GM19395 (cell line): ENCODE measurements at regions not wholly inside any gene's neighbourhood (a gene's known extent, or its start where the extent isn't known, plus 50 kb on each side); places are given as distances from the start of the nearest gene placed in this dataset.
A peak's percentile ranks its signal among the peaks of the same experiment; 100 is the strongest.

Experiments used
- ATAC-seq: cut with Tn5 transposase; IDR thresholded peaks from one replicate; pipeline ENCODE4 v1.9.1; 2021; ENCODE audit warnings: mild to moderate bottlenecking, moderate library complexity; ENCODE audit not compliant: unreplicated experiment

- ATAC-seq, result no peak
Measured at GRCh38 chr7:12517451-12517850, 53.1 kb upstream of the SCIN start.

GRCh38 chr7:12518920-12519681 lies 51.4 kb upstream of the SCIN start:
- peak; percentile 93 for ATAC-seq

- ATAC-seq, result peak; percentile 20
Measured at GRCh38 chr7:12519682-12520009, 50.9 kb upstream of the SCIN start.
